SK-N-MC (cell line): ENCODE measurements at regions not wholly inside any gene's neighbourhood (a gene's known extent, or its start where the extent isn't known, plus 50 kb on each side); places are given as distances from the start of the nearest gene placed in this dataset.

ENCODE experiments used
- EZH2 ChIP-seq: fragments of 200-600 bp; sonication (generic); IDR thresholded peaks from one replicate; pipeline ENCODE4 v1.6.1; 2017; ENCODE audit warnings: antibody characterized with exemption
- FOXP2 ChIP-seq: optimal IDR thresholded peaks from 2 replicates; pipeline ENCODE3; 2011; ENCODE audit warnings: mild to moderate bottlenecking, moderate library complexity; ENCODE audit not compliant: insufficient read depth; ENCODE audit errors: extremely low read length, control extremely low read depth
- POLR2AphosphoS5 ChIP-seq: IDR thresholded peaks from 2 replicates; pipeline ENCODE4 v1.6.1; 2012; ENCODE audit warnings: mild to moderate bottlenecking, low read depth, low read length, borderline replicate concordance

GRCh38 chr5:28903643-28904042 is 1865.3 kb upstream of the CDH9 start:
- TF ChIP-seq POLR2AphosphoS5, result no peak
- TF ChIP-seq EZH2, result no peak
- no peak for TF ChIP-seq FOXP2
